GM18909 (cell line): ENCODE measurements at regions not wholly inside any gene's neighbourhood (a gene's known extent, or its start where the extent isn't known, plus 50 kb on each side); places are given as distances from the start of the nearest gene placed in this dataset.

ENCODE experiments used
- ATAC-seq: cut with Tn5 transposase; IDR thresholded peaks from one replicate; pipeline ENCODE4 v1.9.1; 2021; ENCODE audit warnings: mild to moderate bottlenecking; ENCODE audit not compliant: unreplicated experiment, poor library complexity

GRCh38 chr6:44558832-44559251, 171.3 kb downstream of the CDC5L start:
- ATAC-seq = no peak

- no peak for ATAC-seq
Observed at GRCh38 chr6:44559486-44560270, 172.2 kb downstream of the CDC5L start.

- no peak for ATAC-seq
Observed at GRCh38 chr6:44560458-44561059, 173.1 kb downstream of the CDC5L start.

GRCh38 chr6:44561060-44561623, 173.6 kb downstream of the CDC5L start:
- ATAC-seq = no peak

GRCh38 chr6:44561832-44562665, 174.5 kb downstream of the CDC5L start:
- ATAC-seq = no peak

- ATAC-seq = no peak
Observed at GRCh38 chr6:44563397-44563796, 175.9 kb downstream of the CDC5L start.

- no peak for ATAC-seq
Observed at GRCh38 chr6:44564906-44565524, 177.5 kb downstream of the CDC5L start.

- no peak for ATAC-seq
Observed at GRCh38 chr6:44567406-44567805, 179.9 kb downstream of the CDC5L start.

- no peak for ATAC-seq
Observed at GRCh38 chr6:44569131-44569530, 181.6 kb downstream of the CDC5L start.

- no peak for ATAC-seq
Observed at GRCh38 chr6:44569931-44570385, 182.5 kb downstream of the CDC5L start.

GRCh38 chr6:44571510-44571909, 184.0 kb downstream of the CDC5L start:
- ATAC-seq = no peak

GRCh38 chr6:44572346-44572745, 184.8 kb downstream of the CDC5L start:
- ATAC-seq = no peak

GRCh38 chr6:44575644-44576043, 188.1 kb downstream of the CDC5L start:
- ATAC-seq = no peak

- ATAC-seq = no peak
Observed at GRCh38 chr6:44576132-44576631, 188.7 kb downstream of the CDC5L start.

GRCh38 chr6:44580901-44581300, 193.4 kb downstream of the CDC5L start:
- no peak for ATAC-seq

GRCh38 chr6:44582930-44583329, 195.4 kb downstream of the CDC5L start:
- no peak for ATAC-seq

GRCh38 chr6:44590471-44590870, 203.0 kb downstream of the CDC5L start:
- no peak for ATAC-seq

- ATAC-seq = no peak
Observed at GRCh38 chr6:44593539-44593944, 206.0 kb downstream of the CDC5L start.

- no peak for ATAC-seq
Observed at GRCh38 chr6:44594481-44594880, 207.0 kb downstream of the CDC5L start.

GRCh38 chr6:44598679-44599078, 211.2 kb downstream of the CDC5L start:
- no peak for ATAC-seq
